NCI-H748 (cell line): ENCODE measurements at regions not wholly inside any gene's neighbourhood (a gene's known extent, or its start where the extent isn't known, plus 50 kb on each side); places are given as distances from the start of the nearest gene placed in this dataset.
"Not testable (repeated sequence)": the region's sequence is repeated elsewhere in the genome, so short reads cannot be mapped to it uniquely, and the experiment has no call there.

Experiments used
- DNase-seq: peaks from one replicate; lab custom pipeline; 2025; ENCODE audit not compliant: unreplicated experiment; lab: John Stamatoyannopoulos, UW

DNA sequence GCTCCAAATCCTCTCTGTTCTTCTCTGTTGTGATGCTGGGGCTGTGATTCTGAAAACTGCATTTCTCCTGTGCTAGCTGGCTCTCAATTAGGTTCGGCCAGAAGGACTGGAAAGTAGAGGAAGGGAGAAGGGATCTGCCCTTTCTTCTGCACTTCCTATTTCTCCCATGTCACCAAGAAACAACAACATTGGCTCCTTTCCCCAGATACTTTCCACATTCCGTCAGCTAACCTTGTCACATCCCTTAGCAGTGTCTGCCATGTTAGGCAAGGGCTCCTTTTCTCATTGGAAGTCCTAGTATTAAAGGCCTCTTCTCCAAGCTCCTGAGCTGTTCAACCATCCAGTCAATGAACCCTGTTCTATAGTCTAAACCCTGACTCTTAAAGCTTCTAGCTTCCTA is 171.1 kb downstream of the ZNF621 start:
- DNase-seq, result no peak

DNA sequence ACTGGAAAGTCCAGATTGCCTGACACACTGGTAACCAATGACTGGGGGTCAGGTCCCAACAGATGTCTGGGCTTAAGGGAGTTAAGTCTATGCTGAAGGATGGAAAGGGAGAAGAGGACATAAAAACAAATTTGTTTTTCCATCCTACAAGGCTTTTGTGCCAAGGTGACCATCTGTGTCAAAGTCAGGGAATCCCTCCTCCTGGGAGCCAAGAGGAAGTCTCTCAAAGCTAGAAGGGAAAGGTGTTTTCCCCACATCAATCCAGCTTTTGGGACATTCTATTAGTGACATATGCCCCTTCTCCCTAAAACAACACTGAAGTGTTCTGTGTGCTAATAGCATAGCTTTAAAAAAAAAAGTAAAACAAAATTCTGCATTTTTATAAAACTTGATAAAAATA is 173.9 kb downstream of the ZNF621 start:
- DNase-seq, result not testable (repeated sequence)

DNA sequence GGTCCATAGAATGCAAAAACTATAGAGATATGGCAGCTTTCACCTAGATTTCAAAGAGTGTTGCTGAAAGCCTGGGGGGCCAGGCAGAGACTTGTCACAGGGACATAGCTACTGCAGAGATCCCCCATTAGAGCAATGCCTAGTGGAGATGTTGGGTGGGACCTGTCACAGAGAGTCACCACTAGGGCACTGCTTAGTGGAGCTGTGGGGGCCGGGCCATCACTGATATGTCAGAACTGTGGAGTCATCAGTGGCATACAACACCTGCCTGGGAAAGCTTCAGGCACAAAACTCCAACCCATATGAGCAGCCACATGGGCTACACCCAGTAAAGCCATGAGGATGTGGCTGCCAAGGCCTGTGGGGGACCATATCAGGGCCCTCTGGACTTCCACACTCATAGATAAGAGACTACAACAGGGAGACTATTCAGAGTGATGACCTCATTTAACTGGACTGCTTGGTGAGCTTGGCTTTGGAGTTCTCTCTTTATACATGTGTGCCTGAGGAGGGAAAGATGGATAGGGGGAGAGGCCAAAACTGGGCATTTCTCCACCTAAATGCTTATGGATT is 176.3 kb downstream of the ZNF621 start:
- DNase-seq, result no peak

DNA sequence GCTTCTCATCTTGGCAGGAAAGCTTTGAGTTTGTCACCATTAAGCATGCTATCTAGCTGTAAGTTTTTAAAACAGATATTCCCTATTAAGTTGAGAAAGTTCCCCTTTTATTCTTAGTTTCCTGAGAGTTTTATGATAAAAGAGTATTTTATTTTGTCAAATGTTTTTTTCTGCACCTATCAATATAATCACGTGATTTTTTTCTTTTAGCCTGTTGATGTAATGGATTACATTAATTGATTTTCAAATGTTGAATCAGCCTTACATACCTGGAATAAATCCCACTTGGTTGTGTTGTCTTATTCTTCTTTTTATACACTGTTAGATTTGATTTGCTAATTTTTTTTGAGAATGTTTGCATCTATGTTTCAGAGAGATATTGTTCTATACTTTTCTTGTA is 179.5 kb downstream of the ZNF621 start:
- DNase-seq, result no peak

DNA sequence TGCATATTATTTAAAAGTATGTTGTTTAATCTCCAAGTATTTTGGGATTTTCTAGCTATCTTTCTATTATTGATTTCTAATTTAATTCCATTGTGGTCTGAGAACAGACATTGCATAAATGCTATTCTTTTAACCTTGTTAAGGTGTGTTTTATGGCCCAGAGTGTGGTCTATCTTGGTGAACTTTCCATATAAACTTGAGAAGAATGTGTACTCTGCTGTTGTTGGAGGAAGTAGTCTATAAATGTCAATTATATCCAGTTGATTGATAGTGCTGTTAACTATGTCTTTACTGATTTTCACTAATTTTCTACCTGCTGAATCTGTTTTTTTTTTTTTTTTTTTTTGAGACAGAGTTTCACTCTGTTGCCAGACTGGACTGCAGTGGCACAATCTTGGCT is 180.9 kb downstream of the ZNF621 start:
- no peak for DNase-seq

DNA sequence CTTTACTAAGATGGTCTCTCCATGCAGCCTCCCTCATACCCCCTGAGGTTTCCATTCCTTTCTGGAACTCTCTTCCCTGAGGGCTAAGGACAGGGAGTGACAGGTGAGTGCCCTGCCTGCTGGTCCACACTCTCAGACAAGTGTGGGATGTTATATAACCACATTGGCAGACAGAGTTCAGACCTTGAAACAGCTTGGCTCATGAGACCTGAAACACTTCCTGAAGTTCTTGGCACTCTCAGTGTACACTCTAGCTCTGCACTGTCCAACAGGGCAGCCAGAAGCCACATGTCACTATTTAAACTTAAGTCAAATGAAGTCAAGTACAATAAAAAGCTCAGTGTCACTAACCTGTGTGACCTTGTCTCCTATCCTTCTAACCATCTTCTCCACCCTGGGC is 188.5 kb downstream of the ZNF621 start:
- no peak for DNase-seq

DNA sequence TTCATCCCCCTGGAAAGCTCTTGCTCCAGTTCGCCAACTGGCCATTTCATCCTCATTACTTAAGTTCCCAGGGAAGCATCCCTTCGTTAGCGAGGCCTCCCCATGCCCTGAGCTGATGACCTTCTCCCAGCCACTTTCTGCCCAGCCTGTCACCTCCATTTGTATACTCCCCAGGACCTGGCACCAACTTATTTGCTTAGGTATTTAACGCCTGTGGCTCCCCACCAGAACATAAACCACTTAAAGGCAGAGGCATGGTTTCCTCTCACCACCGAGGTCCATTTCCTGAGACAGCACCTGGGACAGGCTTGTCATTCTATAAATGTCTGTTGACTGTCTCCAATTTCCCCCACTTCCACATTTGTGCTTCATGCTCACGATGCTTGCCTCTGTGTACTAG is 189.0 kb downstream of the ZNF621 start:
- DNase-seq, result no peak

DNA sequence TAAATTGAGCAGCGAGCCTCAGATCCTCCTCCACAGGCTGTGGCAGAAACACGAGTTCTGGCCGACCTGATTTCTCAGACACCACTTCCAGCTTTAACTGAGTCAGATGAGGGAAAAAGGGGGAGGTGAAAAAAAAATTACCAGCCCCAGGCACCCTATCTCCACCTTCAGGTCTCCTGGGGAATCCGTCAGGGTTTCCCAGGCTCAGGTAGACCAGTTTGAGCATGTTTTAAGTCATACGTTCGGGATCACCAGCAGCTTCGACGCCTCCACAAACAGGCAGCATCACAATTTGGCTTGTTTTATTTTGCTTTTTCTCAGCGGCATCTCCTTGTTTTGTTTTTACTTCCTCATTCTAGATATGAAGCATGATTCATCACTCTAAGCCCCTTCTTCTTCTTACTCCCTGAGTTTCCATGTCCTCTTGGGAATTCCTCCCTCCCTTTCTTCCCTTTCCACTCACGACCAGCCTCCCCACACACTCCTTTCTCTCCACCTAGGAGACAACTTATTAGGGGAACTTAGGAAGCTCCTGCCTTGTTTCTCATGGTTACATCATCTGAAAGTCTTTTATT is 190.1 kb downstream of the ZNF621 start:
- DNase-seq, result no peak

DNA sequence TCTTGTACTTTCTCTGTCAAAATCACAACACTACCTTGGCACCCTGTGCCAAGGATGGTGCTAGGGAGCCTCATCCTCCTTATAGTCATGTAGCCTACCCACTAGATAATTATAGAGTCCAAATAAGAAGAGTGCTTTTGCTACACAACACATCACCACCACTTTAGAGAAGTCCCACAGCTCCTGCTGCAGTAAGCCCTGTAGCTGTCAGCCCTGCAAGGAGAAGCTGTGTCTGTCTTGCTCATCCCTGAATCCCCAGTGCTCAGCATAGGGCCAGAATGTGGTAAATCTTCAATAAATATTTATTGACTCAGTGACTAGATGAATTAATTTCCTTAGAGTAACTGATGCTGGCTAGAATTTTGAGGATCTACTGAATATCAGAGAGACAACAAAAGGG is 190.8 kb downstream of the ZNF621 start:
- DNase-seq, result no peak

DNA sequence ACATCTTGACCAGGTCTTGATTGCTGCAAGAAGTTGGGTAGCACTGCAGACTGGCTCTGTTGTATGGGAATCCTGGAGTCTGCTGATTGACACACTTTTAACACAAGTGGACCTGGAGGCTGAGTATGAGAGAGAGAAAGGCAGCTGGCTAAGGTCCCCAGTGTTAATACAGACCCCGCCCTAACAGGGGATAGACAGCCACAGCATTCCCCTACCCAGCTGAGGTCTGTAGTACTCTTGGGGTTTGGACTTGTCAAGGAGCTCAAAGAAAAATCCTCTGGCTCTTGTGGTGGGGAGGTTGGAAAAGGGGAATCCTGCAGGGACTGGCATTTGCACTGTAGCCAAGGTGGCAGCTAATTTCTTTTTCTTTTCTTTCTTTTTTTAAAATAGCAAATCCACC is 192.7 kb downstream of the ZNF621 start:
- no peak for DNase-seq

DNA sequence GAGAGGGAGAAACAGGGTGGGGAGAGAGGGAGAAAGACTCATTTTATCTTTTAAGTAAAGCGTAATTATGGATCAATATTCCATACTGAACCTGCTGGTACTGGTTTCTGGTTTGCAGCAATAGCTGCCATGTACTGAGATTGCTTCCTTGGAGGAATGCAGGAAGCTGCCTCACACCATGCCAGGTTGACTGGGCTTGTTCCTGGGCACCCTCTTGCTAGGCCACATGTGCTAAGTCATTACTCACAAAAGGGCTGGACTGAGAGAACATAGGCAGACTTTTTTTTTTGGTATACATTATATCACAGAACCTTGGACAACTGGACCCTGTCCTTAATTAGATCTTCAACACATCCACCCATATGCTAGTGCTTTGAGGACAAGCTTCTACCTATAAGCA is 193.4 kb downstream of the ZNF621 start:
- DNase-seq, result no peak

DNA sequence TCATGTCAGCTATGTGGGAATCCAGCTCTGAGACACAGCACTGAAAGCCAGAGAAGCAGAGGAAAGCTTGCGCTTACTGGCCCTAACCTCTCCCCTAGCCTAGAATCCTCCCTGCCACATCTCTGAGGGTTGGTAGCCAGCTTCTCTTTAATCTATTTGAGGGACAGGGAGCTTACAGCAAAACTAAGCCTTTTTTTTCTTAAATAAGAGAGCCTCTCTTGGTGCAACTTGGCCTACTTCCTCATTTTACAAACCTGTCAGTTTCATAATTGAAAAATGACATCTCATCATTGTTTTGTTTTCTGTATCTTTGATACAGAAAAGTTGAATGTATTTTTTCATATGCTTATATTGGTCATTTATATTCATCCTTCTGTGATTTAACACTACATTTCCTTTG is 193.9 kb downstream of the ZNF621 start:
- DNase-seq, result no peak

DNA sequence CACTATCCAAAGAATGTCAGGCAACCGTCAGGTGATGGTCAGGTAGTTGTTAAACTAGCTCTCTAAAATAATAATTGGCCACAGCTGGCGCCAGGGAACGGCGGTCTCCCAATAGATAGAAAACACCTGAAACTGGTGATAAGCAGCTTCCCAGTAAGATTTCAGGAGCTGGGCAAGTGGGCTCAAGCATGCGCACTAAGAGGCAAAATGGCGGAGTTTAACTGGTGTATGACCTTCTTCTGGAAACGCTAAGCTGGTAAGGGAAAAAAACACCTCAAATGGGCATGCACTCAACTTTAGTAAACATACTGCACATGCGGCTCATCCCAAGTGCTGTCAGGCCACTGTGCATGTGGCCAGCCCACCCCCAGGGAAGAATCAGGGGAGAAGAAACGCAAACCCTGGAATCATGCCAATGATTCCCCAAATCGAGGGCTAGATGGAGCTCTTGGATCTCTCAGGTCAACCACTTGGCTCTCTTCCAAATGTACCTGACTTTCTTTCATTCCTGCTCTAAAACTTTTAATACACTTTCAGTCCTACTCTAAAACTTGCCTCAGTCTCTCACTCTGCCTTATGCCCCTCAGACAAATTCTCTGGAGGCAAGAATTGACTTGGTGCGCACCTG is 195.0 kb downstream of the ZNF621 start:
- peak; percentile 60 for DNase-seq

DNA sequence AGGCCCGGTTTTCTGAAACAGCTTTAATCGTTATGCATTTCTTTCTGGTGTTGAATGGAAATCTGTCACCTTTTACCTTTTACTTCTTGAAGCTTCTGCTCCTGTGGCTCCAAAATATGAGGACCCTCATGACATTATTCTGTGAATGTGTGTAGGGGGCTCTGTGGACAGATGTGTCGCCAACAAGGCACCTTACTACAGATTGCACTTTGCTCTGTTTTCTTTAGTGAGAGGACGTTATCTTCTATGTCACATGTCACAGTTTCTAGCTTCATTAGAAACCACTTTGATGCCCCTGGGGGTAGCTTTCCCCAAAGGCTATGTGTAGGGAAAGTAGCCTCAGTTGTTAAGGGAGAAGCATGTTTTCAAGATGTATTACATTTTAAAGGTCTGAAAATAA is 195.6 kb downstream of the ZNF621 start:
- no peak for DNase-seq

DNA sequence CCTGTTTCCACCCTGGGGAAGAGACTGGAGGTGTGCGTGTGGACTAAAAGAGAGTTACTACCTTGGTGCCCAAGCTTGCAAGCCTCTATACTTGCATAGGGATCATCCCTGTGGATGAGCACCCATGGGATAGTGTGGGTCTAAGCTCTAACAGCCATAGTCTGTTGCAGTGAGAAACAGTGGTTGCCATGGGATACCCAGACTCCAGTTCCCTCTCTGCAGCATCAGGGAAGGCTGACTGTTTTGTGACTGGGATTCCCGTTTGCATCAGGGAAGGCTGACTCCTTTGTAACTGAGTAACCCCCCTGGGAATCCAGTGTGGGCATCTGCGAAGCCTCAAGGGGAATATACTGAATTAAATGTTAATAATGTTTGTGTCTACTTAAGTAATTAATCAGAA is 196.1 kb downstream of the ZNF621 start:
- DNase-seq, result peak; percentile 1

DNA sequence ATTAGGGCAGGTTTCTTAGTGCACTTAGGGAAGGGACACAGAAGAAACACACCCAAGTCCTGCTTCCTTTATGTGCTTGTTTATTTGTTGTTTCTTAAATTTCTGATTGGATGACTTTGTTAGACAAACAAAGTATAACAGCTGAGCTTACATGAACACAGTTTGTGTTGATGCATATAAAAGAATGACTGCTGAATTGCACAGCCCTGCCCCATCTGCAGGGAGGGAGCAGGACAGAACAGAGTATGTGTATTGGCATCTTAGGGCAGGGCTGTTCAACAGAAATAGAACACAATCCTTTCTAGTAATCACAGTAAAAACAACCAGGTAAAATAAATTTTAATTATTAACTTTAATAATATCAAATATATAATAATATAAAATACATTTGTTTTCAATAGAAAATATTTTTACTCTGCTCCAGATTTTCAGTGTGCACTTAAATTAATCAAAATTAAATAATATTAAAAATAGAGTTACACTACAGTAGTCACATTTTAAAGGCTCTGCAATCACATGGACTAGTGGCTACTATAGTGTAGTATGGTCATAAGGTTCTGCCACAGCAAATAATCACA is 198.4 kb downstream of the ZNF621 start:
- no peak for DNase-seq

DNA sequence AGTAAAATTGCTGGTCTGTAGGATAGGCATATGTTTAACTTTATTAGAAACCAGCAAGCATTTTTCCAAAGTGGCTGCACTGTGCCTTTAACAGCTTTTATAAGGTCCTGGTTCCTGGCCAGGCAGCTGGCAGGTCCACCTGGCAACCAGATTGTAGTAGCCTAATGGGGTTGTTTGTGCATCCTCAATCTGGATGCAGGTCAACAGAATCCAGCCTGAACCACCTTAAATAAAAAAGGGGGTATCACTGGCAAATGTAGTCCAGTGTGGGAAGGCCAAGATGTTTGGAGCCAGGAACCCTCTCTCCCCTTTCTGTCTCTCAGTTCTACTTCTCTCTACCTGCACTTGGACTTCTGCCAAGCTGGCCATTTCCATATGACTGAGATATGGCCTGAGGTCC is 200.3 kb downstream of the ZNF621 start:
- DNase-seq, result peak; percentile 38

DNA sequence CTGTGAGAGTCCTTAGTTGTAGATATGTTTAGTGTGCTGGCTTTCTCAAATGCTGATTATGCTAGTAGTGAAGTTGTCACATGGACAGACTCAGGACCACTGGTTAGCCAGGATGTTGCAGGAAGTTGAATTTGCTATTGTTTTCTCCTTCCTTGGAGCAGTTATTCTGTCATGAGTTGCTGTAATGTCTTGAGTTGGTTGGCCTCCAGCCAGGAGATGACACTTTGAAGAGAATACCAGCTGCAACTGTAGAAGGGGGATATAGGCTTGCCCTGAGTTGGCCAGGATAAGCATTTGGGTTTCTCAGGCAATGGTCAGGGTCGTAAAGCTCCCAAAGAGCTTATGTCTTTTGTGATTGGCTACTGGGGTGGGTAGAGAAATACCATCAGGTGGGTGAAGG is 206.7 kb downstream of the ZNF621 start:
- no peak for DNase-seq

DNA sequence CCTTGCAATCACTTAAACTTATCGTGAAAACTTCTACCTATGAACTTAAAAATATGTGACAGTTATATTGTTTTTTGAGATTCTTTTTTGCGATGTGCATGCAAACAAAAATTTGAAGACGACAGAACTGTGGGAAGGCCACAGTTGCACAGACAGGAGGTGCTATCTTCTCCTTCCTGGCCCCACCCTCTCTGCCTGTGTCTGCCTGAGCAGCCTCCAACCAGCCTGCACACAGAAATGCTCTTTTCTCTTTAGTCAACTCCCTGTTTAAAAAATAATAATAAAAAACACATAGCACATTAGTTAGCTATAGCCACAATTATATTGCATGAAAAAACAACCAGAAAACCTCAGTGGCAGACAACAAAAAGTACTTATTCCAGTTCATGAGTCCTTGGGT is 212.2 kb downstream of the ZNF621 start:
- DNase-seq, result no peak

DNA sequence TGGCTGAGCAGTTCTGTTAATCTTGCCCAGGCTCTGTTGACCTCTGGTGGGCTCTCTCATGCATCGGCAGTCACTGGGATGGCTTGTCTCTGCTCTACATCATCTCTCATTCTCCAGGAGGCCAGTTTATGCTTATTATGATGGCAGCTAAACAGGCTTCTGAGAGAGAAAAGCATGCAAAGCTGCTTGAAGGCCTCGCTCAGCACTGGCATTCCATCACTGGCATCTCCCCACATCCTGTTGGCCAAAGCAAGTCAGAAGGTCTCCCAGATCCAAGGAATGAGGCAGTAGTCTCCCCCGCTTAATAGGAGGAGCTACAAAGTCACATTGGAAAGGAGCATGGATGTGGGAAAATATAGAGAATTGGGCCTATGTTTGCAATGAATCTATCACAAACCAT is 212.6 kb downstream of the ZNF621 start:
- DNase-seq, result no peak

DNA sequence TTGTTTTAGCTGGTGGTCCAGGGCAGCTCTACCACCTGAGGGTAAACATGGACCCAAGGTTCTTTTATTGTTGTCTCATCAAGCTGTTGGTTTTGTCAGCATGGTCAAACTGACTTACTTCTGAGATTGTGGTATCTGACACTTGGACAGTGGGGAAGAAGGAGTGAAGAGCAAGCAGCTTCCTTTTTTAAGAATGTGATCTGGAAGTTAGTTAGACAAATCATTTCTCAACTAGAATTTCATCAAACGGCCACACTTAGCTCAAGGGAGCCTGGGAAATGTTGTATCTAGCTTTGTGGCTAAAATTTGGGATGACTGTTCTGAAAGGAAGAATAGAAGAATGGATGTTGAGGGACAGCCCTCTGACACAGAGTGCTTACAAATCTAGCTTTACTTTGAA is 215.2 kb downstream of the ZNF621 start:
- DNase-seq, result no peak

DNA sequence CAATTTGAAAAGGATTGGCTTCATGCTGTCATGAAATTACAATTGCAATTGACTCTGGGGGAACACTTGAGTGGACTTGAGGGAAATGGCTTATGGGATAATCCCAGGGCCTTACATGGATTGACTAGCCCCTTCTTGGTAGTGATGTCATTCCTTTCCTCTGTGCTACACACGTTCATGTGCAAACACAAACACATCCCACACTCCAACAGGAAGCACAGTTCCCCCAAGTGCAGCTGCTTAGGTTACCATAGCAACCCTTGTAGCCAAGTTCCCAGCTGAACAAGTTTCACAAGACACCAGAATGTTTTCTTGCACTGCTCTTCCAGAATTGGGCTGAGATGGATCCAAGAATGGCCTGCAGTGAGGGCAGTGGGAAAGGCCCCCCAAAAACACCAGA is 217.0 kb downstream of the ZNF621 start:
- peak; percentile 56 for DNase-seq
